Right lobe of liver (tissue), 4 donors: ENCODE measurements at regions not wholly inside any gene's neighbourhood (a gene's known extent, or its start where the extent isn't known, plus 50 kb on each side); places are given as distances from the start of the nearest gene placed in this dataset.

Source experiments
- POLR2A ChIP-seq: fragments of 450-650 bp; IDR thresholded peaks from one replicate; pipeline ENCODE4 v1.6.1; 2017; ENCODE audit warnings: antibody characterized with exemption, mild to moderate bottlenecking
- TF ChIP-seq, protein P1 (sequence below), 4 donors: fragments of 200-600 bp in 3 of 4; fragments of 450-650 bp in 1 of 4; IDR thresholded peaks; one replicate each; pipeline versions ENCODE4 v1.5.1 to v1.8.0; 2016 to 2022; ENCODE audit warnings: antibody characterized with exemption in 4 of 4, mild to moderate bottlenecking in 2 of 4
- donor health status: DM: no; HTN: no; CAD: no.
- donor health status: DM: no; HTN: no; CAD: no.
- donor health status: DM: no; HTN: yes; CAD: no.

- TF ChIP-seq, protein P1, sequence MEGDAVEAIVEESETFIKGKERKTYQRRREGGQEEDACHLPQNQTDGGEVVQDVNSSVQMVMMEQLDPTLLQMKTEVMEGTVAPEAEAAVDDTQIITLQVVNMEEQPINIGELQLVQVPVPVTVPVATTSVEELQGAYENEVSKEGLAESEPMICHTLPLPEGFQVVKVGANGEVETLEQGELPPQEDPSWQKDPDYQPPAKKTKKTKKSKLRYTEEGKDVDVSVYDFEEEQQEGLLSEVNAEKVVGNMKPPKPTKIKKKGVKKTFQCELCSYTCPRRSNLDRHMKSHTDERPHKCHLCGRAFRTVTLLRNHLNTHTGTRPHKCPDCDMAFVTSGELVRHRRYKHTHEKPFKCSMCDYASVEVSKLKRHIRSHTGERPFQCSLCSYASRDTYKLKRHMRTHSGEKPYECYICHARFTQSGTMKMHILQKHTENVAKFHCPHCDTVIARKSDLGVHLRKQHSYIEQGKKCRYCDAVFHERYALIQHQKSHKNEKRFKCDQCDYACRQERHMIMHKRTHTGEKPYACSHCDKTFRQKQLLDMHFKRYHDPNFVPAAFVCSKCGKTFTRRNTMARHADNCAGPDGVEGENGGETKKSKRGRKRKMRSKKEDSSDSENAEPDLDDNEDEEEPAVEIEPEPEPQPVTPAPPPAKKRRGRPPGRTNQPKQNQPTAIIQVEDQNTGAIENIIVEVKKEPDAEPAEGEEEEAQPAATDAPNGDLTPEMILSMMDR (IDR thresholded peaks at IDR 0.05): no peak
- TF ChIP-seq POLR2A: no peak
Measured at GRCh38 chr21:28607545-28607944, 385.1 kb downstream of the LTN1 start.
